ENCODE measurements at regions not wholly inside any gene's neighbourhood (a gene's known extent, or its start where the extent isn't known, plus 50 kb on each side); places are given as distances from the start of the nearest gene placed in this dataset.

DNA sequence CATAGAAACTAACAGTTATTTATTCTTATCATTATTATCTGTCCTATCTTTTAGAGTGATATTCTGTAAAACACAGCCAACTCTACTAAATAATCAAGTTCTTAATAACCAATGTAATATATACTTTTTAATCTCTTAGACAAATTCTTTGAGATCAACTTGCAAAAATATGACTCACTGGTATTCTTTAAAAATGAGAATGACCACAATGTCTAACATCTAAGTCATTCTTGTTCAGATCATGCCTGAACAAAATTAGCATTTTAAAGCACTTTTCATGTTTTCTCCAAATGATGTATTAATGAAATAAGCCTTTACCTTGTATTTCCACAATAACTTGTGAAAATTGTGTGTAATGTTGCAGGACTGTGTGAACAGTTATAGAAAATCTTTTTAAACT, 356.9 kb upstream of the RGMB start:
- no peaks in the 10 kb centered on the region for H3K27me3 ChIP-seq (ENCODE audit: control insufficient read depth, insufficient read depth, low read length)
- FAIRE-seq (no peak), DNase-seq (ENCODE audit: low read depth) (peak; percentile 87)
- TF ChIP-seq, protein P1, sequence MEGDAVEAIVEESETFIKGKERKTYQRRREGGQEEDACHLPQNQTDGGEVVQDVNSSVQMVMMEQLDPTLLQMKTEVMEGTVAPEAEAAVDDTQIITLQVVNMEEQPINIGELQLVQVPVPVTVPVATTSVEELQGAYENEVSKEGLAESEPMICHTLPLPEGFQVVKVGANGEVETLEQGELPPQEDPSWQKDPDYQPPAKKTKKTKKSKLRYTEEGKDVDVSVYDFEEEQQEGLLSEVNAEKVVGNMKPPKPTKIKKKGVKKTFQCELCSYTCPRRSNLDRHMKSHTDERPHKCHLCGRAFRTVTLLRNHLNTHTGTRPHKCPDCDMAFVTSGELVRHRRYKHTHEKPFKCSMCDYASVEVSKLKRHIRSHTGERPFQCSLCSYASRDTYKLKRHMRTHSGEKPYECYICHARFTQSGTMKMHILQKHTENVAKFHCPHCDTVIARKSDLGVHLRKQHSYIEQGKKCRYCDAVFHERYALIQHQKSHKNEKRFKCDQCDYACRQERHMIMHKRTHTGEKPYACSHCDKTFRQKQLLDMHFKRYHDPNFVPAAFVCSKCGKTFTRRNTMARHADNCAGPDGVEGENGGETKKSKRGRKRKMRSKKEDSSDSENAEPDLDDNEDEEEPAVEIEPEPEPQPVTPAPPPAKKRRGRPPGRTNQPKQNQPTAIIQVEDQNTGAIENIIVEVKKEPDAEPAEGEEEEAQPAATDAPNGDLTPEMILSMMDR (IDR thresholded peaks at IDR 0.05; ENCODE audit: insufficient read depth, low read length, severe bottlenecking): no peak
- no peak overlapping the region for H3K4me3 ChIP-seq (ENCODE audit: low read depth, low read length)
- H3K36me3 ChIP-seq (ENCODE audit: control insufficient read depth, insufficient read depth, low read length): no peaks in the 10 kb centered on the region

DNA sequence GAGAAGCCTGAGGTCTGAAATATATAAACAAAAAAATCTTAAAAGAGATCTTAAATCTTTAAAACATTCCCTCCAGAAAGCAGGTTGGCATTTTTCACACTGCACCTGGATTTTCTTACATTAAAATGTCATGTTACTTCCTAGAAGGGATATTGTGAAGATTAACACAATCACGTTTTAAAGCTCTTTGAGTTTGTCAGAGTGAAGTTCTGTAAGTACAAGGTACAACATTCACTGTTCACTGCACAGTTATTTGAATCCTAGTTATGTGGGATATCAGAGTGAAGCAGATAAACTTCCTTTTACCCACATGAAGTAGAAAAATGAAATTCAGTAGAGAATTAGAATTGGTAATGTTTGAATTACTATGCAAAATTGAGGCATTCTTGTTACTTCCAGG, 353.6 kb upstream of the RGMB start:
- no peak for DNase-seq (ENCODE audit: low read depth)
- TF ChIP-seq, protein P1 (IDR thresholded peaks at IDR 0.05; ENCODE audit: insufficient read depth, low read length, severe bottlenecking): no peak
- no peak for FAIRE-seq
- H3K36me3 ChIP-seq (ENCODE audit: control insufficient read depth, insufficient read depth, low read length): no peaks in the 10 kb centered on the region
- H3K27me3 ChIP-seq (ENCODE audit: control insufficient read depth, insufficient read depth, low read length): no peaks in the 10 kb centered on the region
- H3K4me3 ChIP-seq (ENCODE audit: low read depth, low read length): no peak overlapping the region

DNA sequence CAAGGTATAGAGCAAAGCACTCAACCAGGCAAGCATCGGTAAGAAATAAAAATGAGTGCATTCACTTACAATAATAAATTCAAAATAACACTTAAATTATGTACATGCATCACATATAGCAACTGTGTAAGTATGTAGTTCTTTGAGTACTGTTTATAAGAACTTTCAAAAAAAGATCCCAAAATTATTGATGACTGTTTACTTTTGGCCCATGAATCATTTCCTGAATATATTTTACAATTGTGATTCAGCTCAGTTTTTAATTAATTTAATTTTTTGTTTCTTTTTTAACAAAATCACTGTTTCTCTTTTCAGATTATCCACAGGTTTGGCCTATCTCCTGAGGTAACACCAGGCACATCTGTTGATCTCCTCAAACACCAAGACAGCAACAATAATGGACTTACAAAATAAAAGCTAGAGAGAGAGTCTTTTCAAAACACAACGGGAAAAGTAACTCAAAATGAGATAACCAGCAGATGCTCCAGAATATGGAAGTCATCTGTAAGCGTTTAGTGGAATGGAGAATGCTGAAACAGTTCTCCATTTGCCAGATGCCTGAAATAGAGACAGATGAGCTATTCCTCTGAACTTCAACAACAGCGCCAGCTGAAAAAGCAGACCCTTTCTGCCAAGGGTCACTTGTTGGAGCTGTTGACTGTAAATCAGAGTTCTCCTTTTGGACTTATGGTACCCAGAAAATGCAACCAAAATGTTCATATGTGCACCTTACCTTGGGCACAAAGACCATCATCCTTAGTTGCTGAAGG, 348.6 kb upstream of the RGMB start:
- no peak for FAIRE-seq
- H3K4me3 ChIP-seq (ENCODE audit: low read depth, low read length): no peak overlapping the region

DNA sequence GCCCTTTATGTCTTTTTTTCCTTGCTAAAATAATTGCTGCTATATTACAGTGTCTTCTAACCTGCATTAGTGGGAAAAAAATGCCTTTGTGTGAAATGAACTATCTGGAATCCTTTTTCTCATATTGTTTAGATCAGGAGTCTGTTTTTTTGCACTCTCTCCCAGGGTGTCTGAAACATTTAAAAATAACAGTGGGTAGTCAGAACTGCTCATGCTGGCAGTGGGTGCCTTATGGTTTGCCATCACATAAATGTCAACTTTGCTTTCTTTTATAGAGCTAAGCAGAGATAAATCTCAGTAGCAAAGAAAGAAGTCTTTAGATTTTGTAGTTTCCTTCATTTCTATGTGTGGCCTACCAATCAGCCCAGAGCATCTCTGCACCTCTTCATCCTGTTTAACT, 347.8 kb upstream of the RGMB start:
- FAIRE-seq: no peak
- Histone ChIP-seq H3K36me3 (ENCODE audit: control insufficient read depth, insufficient read depth, low read length) (no peaks in the 10 kb centered on the region), H3K27me3 (ENCODE audit: control insufficient read depth, insufficient read depth, low read length) (no peaks in the 10 kb centered on the region), H3K4me3 (ENCODE audit: low read depth, low read length) (no peak overlapping the region)
- DNase-seq (ENCODE audit: low read depth): no peak
- TF ChIP-seq, protein P1 (IDR thresholded peaks at IDR 0.05; ENCODE audit: insufficient read depth, low read length, severe bottlenecking): no peak

More for the DNA sequence above, 348.6 kb upstream of the RGMB start:
- no peak for DNase-seq (ENCODE audit: low read depth)
- TF ChIP-seq, protein P1 (IDR thresholded peaks at IDR 0.05; ENCODE audit: insufficient read depth, low read length, severe bottlenecking): no peak
- H3K27me3 ChIP-seq (ENCODE audit: control insufficient read depth, insufficient read depth, low read length): no peaks in the 10 kb centered on the region
- no peaks in the 10 kb centered on the region for H3K36me3 ChIP-seq (ENCODE audit: control insufficient read depth, insufficient read depth, low read length)

DNA sequence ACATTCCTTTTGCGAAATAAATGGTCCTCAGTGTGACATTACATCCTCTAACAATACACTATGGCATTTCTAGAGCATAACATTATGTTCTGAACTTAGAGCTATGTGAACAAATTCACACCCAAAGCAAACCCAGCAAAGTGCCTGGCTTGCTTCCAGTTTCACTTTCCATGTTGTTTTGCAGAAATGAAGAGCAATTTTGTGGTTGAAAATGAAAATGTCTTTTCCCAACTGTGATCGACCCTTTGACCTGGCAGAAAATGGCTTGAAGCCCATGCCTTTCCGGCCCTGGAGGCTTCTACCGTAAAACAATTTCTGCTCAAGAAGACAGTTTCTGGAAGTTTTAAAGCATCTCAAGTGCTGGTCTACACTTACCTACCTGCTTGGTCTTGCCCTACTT, 344.7 kb upstream of the RGMB start:
- TF ChIP-seq, protein P1 (IDR thresholded peaks at IDR 0.05; ENCODE audit: insufficient read depth, low read length, severe bottlenecking): no peak
- DNase-seq (ENCODE audit: low read depth) (no peak), FAIRE-seq (no peak)
- H3K36me3 ChIP-seq (ENCODE audit: control insufficient read depth, insufficient read depth, low read length): no peaks in the 10 kb centered on the region
- H3K4me3 ChIP-seq (ENCODE audit: low read depth, low read length): no peak overlapping the region
- H3K27me3 ChIP-seq (ENCODE audit: control insufficient read depth, insufficient read depth, low read length): no peaks in the 10 kb centered on the region

DNA sequence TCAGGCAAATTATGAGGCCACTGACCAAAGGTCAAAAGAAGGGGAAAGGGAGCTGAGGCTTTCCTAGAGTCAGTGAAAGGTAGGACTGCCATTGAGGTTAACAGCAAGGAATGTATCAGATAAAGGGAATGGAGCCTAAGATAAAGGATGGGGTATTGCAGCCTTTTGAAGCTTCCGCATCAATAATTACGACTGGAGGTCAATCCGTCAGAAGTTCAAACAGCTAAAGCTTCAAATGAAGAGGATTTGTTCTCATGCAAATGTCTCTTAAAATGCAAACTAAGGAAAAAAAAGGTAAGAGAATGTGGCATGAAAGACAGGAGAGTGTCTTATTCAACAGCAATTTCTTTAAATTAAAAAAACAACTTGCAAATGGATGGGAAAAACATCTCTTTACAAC, 341.1 kb upstream of the RGMB start:
- H3K4me3 ChIP-seq (ENCODE audit: low read depth, low read length): no peak overlapping the region
- no peak for DNase-seq (ENCODE audit: low read depth)
- no peak for FAIRE-seq
- TF ChIP-seq, protein P1 (IDR thresholded peaks at IDR 0.05; ENCODE audit: insufficient read depth, low read length, severe bottlenecking): no peak
- H3K27me3 ChIP-seq (ENCODE audit: control insufficient read depth, insufficient read depth, low read length): no peaks in the 10 kb centered on the region
- no peaks in the 10 kb centered on the region for H3K36me3 ChIP-seq (ENCODE audit: control insufficient read depth, insufficient read depth, low read length)
